ENCODE measurements at regions not wholly inside any gene's neighbourhood (a gene's known extent, or its start where the extent isn't known, plus 50 kb on each side); places are given as distances from the start of the nearest gene placed in this dataset.

DNA sequence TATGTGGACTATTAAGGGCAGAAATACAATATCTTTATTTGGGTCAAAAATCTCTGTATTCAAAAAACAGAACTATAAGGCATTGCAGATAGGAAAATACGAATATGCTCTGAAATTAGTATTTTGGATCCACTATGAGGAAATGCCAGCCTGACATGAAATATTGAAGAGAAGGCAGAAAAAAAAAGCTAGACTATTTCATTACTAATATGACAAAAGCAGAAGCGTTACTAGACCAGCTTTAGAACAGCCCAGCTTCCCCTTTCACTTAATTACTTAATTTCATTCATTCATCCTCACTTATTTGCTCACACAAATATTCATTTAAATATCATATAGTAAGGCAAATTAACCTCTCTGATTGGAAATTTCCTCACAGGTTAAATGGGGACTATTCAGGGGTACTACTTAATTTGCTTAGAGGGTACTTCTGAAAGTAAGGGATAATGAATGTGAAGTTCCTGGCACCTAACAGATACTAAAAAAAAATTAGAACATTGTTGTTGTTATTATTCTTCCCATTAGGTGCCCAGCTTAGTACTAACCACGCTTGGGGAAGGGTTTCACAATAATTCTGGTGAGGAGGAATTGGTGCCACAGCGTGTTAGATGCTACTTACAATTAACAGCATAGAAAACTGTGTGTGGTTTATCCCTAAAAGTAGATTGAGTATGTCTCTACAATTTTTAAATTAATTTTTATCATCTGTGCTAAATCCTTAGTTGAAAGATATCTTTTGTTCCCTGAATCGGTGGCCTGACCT lies 71.1 kb upstream of the CTLA4 start:
- H3K27ac ChIP-seq (ENCODE audit: low read length) = no peak overlapping the region
- intact Hi-C loops (cut with micrococcal nuclease; ENCODE audit: unreplicated experiment) (no loop called here), in situ Hi-C loops (cut with HindIII; ENCODE audit: low pct_unique_long_range_greater_than_20kb, low sequenced_read_pairs) (no loop called here)
- no peaks in the 10 kb centered on the region for H3K9me3 ChIP-seq (ENCODE audit: control insufficient read depth, insufficient read depth, low read depth, low read length)
- no peaks in the 10 kb centered on the region for H3K36me3 ChIP-seq (ENCODE audit: control insufficient read depth, insufficient read depth, low read length)
- H3K4me3 ChIP-seq (ENCODE audit: low read depth in 2 of 2, low read length in 2 of 2) = no peak overlapping the region
- DNase-seq (ENCODE audit: low read depth, low spot score) = no peak
- no peaks in the 10 kb centered on the region for H3K27me3 ChIP-seq (ENCODE audit: control insufficient read depth, insufficient read depth, low read length)
- no peaks in the 10 kb centered on the region for H3K4me1 ChIP-seq (ENCODE audit: control insufficient read depth, insufficient read depth, low read length)
- ChIA-PET CTCF (no interaction called here), POLR2A (no interaction called here)
- ATAC-seq = no peak
- TF ChIP-seq TCF7L2 (IDR thresholded peaks at IDR 0.05; ENCODE audit: low read depth, low read length) (no peak), POLR2AphosphoS5 (IDR thresholded peaks at IDR 0.05; ENCODE audit: low read depth, low read length) (no peak), SIN3A (IDR thresholded peaks at IDR 0.05; ENCODE audit: borderline replicate concordance, insufficient read depth, low read depth, low read length) (no peak)
- TF ChIP-seq, protein P1, sequence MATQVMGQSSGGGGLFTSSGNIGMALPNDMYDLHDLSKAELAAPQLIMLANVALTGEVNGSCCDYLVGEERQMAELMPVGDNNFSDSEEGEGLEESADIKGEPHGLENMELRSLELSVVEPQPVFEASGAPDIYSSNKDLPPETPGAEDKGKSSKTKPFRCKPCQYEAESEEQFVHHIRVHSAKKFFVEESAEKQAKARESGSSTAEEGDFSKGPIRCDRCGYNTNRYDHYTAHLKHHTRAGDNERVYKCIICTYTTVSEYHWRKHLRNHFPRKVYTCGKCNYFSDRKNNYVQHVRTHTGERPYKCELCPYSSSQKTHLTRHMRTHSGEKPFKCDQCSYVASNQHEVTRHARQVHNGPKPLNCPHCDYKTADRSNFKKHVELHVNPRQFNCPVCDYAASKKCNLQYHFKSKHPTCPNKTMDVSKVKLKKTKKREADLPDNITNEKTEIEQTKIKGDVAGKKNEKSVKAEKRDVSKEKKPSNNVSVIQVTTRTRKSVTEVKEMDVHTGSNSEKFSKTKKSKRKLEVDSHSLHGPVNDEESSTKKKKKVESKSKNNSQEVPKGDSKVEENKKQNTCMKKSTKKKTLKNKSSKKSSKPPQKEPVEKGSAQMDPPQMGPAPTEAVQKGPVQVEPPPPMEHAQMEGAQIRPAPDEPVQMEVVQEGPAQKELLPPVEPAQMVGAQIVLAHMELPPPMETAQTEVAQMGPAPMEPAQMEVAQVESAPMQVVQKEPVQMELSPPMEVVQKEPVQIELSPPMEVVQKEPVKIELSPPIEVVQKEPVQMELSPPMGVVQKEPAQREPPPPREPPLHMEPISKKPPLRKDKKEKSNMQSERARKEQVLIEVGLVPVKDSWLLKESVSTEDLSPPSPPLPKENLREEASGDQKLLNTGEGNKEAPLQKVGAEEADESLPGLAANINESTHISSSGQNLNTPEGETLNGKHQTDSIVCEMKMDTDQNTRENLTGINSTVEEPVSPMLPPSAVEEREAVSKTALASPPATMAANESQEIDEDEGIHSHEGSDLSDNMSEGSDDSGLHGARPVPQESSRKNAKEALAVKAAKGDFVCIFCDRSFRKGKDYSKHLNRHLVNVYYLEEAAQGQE (IDR thresholded peaks at IDR 0.05; ENCODE audit: insufficient read depth in 1 of 2, low read depth in 2 of 2, low read length in 1 of 2) = no peak
- no TSS peak for BruUV-seq (replicated peaks)

DNA sequence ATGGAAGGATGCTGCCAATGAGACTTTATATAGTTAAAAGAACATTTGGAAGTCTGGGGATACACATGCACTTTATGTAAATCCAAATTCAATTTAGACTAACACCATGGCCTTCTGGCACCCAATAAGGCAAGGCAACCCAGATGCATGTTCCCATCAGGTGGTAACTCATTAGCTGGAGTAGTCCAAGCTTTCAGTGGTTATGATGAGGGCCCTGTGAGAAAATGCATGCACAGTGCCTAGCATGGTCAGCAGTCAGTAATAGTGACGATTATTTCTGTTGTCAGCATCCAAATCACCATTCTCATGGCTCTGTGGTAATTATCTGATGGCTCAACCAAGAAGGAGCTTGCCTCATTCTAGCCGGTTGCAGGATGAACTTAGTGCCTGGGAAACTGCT lies 70.3 kb upstream of the CTLA4 start:
- Histone ChIP-seq H3K27ac (ENCODE audit: low read length) (no peak overlapping the region), H3K4me3 (ENCODE audit: low read depth in 2 of 2, low read length in 2 of 2) (no peak overlapping the region), H3K9me3 (ENCODE audit: control insufficient read depth, insufficient read depth, low read depth, low read length) (no peaks in the 10 kb centered on the region), H3K27me3 (ENCODE audit: control insufficient read depth, insufficient read depth, low read length) (no peaks in the 10 kb centered on the region), H3K4me1 (ENCODE audit: control insufficient read depth, insufficient read depth, low read length) (no peaks in the 10 kb centered on the region), H3K36me3 (ENCODE audit: control insufficient read depth, insufficient read depth, low read length) (no peaks in the 10 kb centered on the region)
- TF ChIP-seq POLR2AphosphoS5 (IDR thresholded peaks at IDR 0.05; ENCODE audit: low read depth, low read length) = no peak
- no peak for TF ChIP-seq SIN3A (IDR thresholded peaks at IDR 0.05; ENCODE audit: borderline replicate concordance, insufficient read depth, low read depth, low read length)
- TF ChIP-seq, protein P2, sequence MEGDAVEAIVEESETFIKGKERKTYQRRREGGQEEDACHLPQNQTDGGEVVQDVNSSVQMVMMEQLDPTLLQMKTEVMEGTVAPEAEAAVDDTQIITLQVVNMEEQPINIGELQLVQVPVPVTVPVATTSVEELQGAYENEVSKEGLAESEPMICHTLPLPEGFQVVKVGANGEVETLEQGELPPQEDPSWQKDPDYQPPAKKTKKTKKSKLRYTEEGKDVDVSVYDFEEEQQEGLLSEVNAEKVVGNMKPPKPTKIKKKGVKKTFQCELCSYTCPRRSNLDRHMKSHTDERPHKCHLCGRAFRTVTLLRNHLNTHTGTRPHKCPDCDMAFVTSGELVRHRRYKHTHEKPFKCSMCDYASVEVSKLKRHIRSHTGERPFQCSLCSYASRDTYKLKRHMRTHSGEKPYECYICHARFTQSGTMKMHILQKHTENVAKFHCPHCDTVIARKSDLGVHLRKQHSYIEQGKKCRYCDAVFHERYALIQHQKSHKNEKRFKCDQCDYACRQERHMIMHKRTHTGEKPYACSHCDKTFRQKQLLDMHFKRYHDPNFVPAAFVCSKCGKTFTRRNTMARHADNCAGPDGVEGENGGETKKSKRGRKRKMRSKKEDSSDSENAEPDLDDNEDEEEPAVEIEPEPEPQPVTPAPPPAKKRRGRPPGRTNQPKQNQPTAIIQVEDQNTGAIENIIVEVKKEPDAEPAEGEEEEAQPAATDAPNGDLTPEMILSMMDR (IDR thresholded peaks at IDR 0.05) = no peak
- TF ChIP-seq TCF7L2 (IDR thresholded peaks at IDR 0.05; ENCODE audit: low read depth, low read length) = no peak
- TF ChIP-seq, protein P1 (IDR thresholded peaks at IDR 0.05; ENCODE audit: insufficient read depth in 1 of 2, low read depth in 2 of 2, low read length in 1 of 2) = no peak
- DNase-seq (ENCODE audit: low read depth, low spot score) (no peak), ATAC-seq (no peak)
- in situ Hi-C loops (cut with HindIII; ENCODE audit: low pct_unique_long_range_greater_than_20kb, low sequenced_read_pairs) = no loop called here
- BruUV-seq (replicated peaks) = no TSS peak
- intact Hi-C loops (cut with micrococcal nuclease; ENCODE audit: unreplicated experiment) = no loop called here
- ChIA-PET POLR2A (no interaction called here), CTCF (no interaction called here)

Measured in Panc1 (cell line).